Right lobe of liver (tissue), 4 donors: ENCODE measurements at regions not wholly inside any gene's neighbourhood (a gene's known extent, or its start where the extent isn't known, plus 50 kb on each side); places are given as distances from the start of the nearest gene placed in this dataset.

Experiments used
- CTCF ChIP-seq, 4 donors: fragments of 200-600 bp in 3 of 4; fragments of 450-650 bp in 1 of 4; IDR thresholded peaks; one replicate each; pipeline versions ENCODE4 v1.5.1 to v1.8.0; 2016 to 2022; ENCODE audit warnings: antibody characterized with exemption in 4 of 4, mild to moderate bottlenecking in 2 of 4
- POLR2A ChIP-seq: fragments of 450-650 bp; IDR thresholded peaks from one replicate; pipeline ENCODE4 v1.6.1; 2017; ENCODE audit warnings: antibody characterized with exemption, mild to moderate bottlenecking
- donor health status: DM: no; HTN: no; CAD: no.
- donor health status: DM: no; HTN: no; CAD: no.
- donor health status: DM: no; HTN: yes; CAD: no.

GRCh38 chr3:106643684-106644161, 733.5 kb upstream of the CCDC54 start:
- no peak for TF ChIP-seq CTCF (IDR thresholded peaks at IDR 0.05)
- TF ChIP-seq POLR2A, result no peak
